GM23338 (cell line): ENCODE measurements at regions not wholly inside any gene's neighbourhood (a gene's known extent, or its start where the extent isn't known, plus 50 kb on each side); places are given as distances from the start of the nearest gene placed in this dataset.
"Not testable (repeated sequence)": the region's sequence is repeated elsewhere in the genome, so short reads cannot be mapped to it uniquely, and the experiment has no call there.

Experiments
- ATAC-seq: fragments of 200-7000 bp; cut with Tn5 transposase; 3 replicates; pipeline ENCODE4 v1.9.1; 2020
- DNase-seq: peaks from one replicate; pipeline ENCODE4 v3.0.0-alpha.2; 2015; ENCODE audit warnings: low spot score
- H2AFZ ChIP-seq: fragments of 200-600 bp; sonication (generic); 2 replicates; pipeline ENCODE4 v1.8.0; 2016; ENCODE audit warnings: antibody characterized with exemption, mild to moderate bottlenecking, moderate library complexity
- H3F3A ChIP-seq: fragments of 200-600 bp; sonication (generic); replicated peaks from 2 replicates; pipeline ENCODE4 v1.8.0; 2017; ENCODE audit warnings: antibody characterized with exemption, mixed run types, low read depth
- H3K27ac ChIP-seq: fragments of 200-600 bp; sonication (generic); 2 replicates; pipeline ENCODE4 v1.6.1; 2016; ENCODE audit warnings: low read depth
- H3K27me3 ChIP-seq: fragments of 200-600 bp; sonication (generic); 2 replicates; pipeline ENCODE4 v1.8.0; 2016; ENCODE audit warnings: mild to moderate bottlenecking, mixed run types, moderate library complexity; ENCODE audit not compliant: insufficient read depth
- H3K36me3 ChIP-seq: fragments of 200-600 bp; sonication (generic); 2 replicates; pipeline ENCODE4 v1.8.0; 2016; ENCODE audit warnings: mild to moderate bottlenecking; ENCODE audit not compliant: insufficient read depth
- H3K4me1 ChIP-seq: fragments of 200-600 bp; sonication (generic); 2 replicates; pipeline ENCODE4 v1.8.0; 2016; ENCODE audit warnings: mild to moderate bottlenecking, moderate library complexity; ENCODE audit not compliant: insufficient read depth
- H3K4me2 ChIP-seq: fragments of 200-600 bp; sonication (generic); 2 replicates; pipeline ENCODE4 v1.7.1; 2017; ENCODE audit warnings: mixed run types
- H3K4me3 ChIP-seq: fragments of 200-600 bp; sonication (generic); 2 replicates; pipeline ENCODE4 v1.6.1; 2016; ENCODE audit warnings: mixed run types
- H3K79me2 ChIP-seq: fragments of 200-600 bp; sonication (generic); replicated peaks from 2 replicates; pipeline ENCODE4 v1.8.0; 2017; ENCODE audit warnings: mild to moderate bottlenecking; ENCODE audit not compliant: insufficient read depth
- H3K9me2 ChIP-seq: fragments of 200-600 bp; sonication (generic); 2 replicates; pipeline ENCODE4 v1.8.0; 2017; ENCODE audit not compliant: insufficient read depth
- H4K20me1 ChIP-seq: fragments of 200-600 bp; sonication (generic); replicated peaks from 2 replicates; pipeline ENCODE4 v1.8.0; 2017; ENCODE audit warnings: mild to moderate bottlenecking; ENCODE audit not compliant: insufficient read depth
- H3K27ac Mint-ChIP-seq: 2 replicates; pipeline ENCODE4 v1.8.0; 2020; ENCODE audit warnings: inconsistent platforms, mild to moderate bottlenecking, moderate library complexity, mixed read lengths
- H3K27me3 Mint-ChIP-seq: 3 replicates; pipeline ENCODE4 v1.8.0; 2022; ENCODE audit warnings: low read depth, mild to moderate bottlenecking, moderate library complexity, mixed read lengths, inconsistent platforms; ENCODE audit not compliant: insufficient read depth, poor library complexity
- H3K36me3 Mint-ChIP-seq: 3 replicates; pipeline ENCODE4 v1.8.0; 2021; ENCODE audit warnings: low read depth, mild to moderate bottlenecking, inconsistent platforms, moderate library complexity, mixed read lengths
- H3K4me1 Mint-ChIP-seq: 3 replicates; pipeline ENCODE4 v1.8.0; 2020; ENCODE audit warnings: mild to moderate bottlenecking, inconsistent platforms, mixed read lengths
- H3K4me3 Mint-ChIP-seq: 3 replicates; pipeline ENCODE4 v1.8.0; 2021; ENCODE audit warnings: moderate library complexity, mild to moderate bottlenecking, inconsistent platforms, mixed read lengths
- H3K9me3 Mint-ChIP-seq: 3 replicates; pipeline ENCODE4 v1.8.0; 2020; ENCODE audit warnings: moderate library complexity, mild to moderate bottlenecking, inconsistent platforms, mixed read lengths
- CREB1 ChIP-seq: fragments of 250-450 bp; sonication (Bioruptor Pico); IDR thresholded peaks from 2 replicates; pipeline ENCODE4 v1.5.0; 2020; ENCODE audit warnings: low read depth, mild to moderate bottlenecking, moderate library complexity
- ETS1 ChIP-seq: IDR thresholded peaks from 2 replicates; pipeline ENCODE4 v1.6.1; 2016; ENCODE audit warnings: antibody characterized with exemption
- EZH2 ChIP-seq: fragments of 200-600 bp; sonication (generic); IDR thresholded peaks from one replicate; pipeline ENCODE4 v1.8.0; 2017; ENCODE audit warnings: antibody characterized with exemption, mild to moderate bottlenecking, low read depth; ENCODE audit not compliant: unreplicated experiment
- EZH2phosphoT487 ChIP-seq: fragments of 200-600 bp; sonication (generic); IDR thresholded peaks from one replicate; pipeline ENCODE4 v1.8.1; 2018; ENCODE audit warnings: antibody characterized with exemption; ENCODE audit not compliant: unreplicated experiment
- JUNB ChIP-seq: IDR thresholded peaks from one replicate; pipeline ENCODE4 v1.6.1; 2016; ENCODE audit warnings: antibody characterized with exemption; ENCODE audit not compliant: unreplicated experiment
- NANOG ChIP-seq: IDR thresholded peaks from 2 replicates; pipeline ENCODE4 v1.6.1; 2016; ENCODE audit warnings: antibody characterized with exemption, borderline replicate concordance
- POLR2AphosphoS5 ChIP-seq: IDR thresholded peaks from 2 replicates; pipeline ENCODE4 v1.6.1; 2016; ENCODE audit warnings: antibody characterized with exemption, low read depth
- ZNF114 ChIP-seq: fragments of 250-450 bp; sonication (Bioruptor Pico); IDR thresholded peaks from 2 replicates; pipeline ENCODE4 v1.5.0; 2020; ENCODE audit warnings: mild to moderate bottlenecking, moderate library complexity
- ZNF331 ChIP-seq: fragments of 250-450 bp; sonication (Bioruptor Pico); IDR thresholded peaks from 2 replicates; pipeline ENCODE4 v1.5.0; 2020; ENCODE audit warnings: low read depth, mild to moderate bottlenecking, moderate library complexity
- TF ChIP-seq, protein P1 (sequence below), 2 experiments: fragments of 200-600 bp in 1 of 2; sonication (generic) in 1 of 2; conservative IDR thresholded peaks; 2 replicates each; pipeline versions ENCODE4 v1.5.1 to v1.6.1; 2016 to 2017; ENCODE audit warnings: antibody characterized with exemption in 2 of 2, low read depth in 2 of 2, mild to moderate bottlenecking in 2 of 2, moderate library complexity in 1 of 2

- TF ChIP-seq JUNB (no peak), CREB1 (CRISPR knock-in tag) (no peak), NANOG (no peak), EZH2phosphoT487 (no peak), POLR2AphosphoS5 (no peak), EZH2 (no peak), ZNF331 (CRISPR knock-in tag) (no peak), ETS1 (no peak)
- TF ChIP-seq, protein P1, sequence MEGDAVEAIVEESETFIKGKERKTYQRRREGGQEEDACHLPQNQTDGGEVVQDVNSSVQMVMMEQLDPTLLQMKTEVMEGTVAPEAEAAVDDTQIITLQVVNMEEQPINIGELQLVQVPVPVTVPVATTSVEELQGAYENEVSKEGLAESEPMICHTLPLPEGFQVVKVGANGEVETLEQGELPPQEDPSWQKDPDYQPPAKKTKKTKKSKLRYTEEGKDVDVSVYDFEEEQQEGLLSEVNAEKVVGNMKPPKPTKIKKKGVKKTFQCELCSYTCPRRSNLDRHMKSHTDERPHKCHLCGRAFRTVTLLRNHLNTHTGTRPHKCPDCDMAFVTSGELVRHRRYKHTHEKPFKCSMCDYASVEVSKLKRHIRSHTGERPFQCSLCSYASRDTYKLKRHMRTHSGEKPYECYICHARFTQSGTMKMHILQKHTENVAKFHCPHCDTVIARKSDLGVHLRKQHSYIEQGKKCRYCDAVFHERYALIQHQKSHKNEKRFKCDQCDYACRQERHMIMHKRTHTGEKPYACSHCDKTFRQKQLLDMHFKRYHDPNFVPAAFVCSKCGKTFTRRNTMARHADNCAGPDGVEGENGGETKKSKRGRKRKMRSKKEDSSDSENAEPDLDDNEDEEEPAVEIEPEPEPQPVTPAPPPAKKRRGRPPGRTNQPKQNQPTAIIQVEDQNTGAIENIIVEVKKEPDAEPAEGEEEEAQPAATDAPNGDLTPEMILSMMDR (conservative IDR thresholded peaks at IDR 0.05; ENCODE audit: low read depth in 2 of 2), result no peak
Measured at GRCh38 chr3:153247331-153248330, 85.6 kb downstream of the RAP2B start (continued).

DNA sequence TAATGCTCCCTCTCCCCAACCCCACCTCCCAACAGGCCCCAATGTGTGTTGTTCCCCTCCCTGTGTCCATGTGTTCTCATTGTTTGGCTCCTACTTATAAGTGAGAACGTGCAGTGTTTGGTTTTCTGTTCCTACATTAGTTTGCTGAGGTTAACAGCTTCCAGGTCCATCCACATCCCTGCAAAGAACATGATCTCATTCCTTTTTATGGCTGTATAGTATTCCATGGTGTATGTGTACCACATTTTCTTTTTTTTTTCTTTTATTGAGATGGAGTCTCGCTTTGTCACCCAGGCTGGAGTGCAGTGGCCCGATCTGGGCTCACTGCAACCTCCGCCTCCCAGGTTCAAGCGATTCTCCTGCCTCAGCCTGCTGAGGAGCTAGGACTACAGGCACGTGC is 86.8 kb downstream of the RAP2B start:
- H2AFZ ChIP-seq, H3K27ac Mint-ChIP-seq, H3K79me2 ChIP-seq, H3K36me3 ChIP-seq, H3F3A ChIP-seq, H3K9me2 ChIP-seq, ATAC-seq, H3K4me3 Mint-ChIP-seq, H3K4me1 ChIP-seq, H3K4me3 ChIP-seq, H3K27ac ChIP-seq, H3K36me3 Mint-ChIP-seq, DNase-seq, H3K27me3 Mint-ChIP-seq, H3K9me3 Mint-ChIP-seq, H3K27me3 ChIP-seq, H4K20me1 ChIP-seq, H3K4me1 Mint-ChIP-seq, H3K4me2 ChIP-seq: not testable (repeated sequence)

GRCh38 chr3:153249906-153250305 is 87.9 kb downstream of the RAP2B start:
- Histone ChIP-seq H3K27ac (no peak overlapping the region), H3K36me3 (no peaks in the 10 kb centered on the region), H2AFZ (no peak overlapping the region), H3K27me3 (no peaks in the 10 kb centered on the region), H4K20me1 (no peaks in the 10 kb centered on the region), H3K4me3 (no peak overlapping the region), H3K4me1 (peaks cover 5% of the 10 kb centered on the region; the same call in 1 of the 2 replicates), H3K4me2 (no peak overlapping the region), H3K9me2 (no peaks in the 10 kb centered on the region), H3K79me2 (no peaks in the 10 kb centered on the region), H3F3A (no peaks in the 10 kb centered on the region)
- Mint-ChIP-seq H3K4me1 (peaks cover 6% of the 10 kb centered on the region; the same call in 2 of the 3 replicates), H3K9me3 (no peaks in the 10 kb centered on the region), H3K27ac (no peak overlapping the region), H3K27me3 (no peaks in the 10 kb centered on the region), H3K4me3 (no peak overlapping the region), H3K36me3 (no peaks in the 10 kb centered on the region; the same call in 2 of the 3 replicates)
- ATAC-seq (no peak), DNase-seq (no peak)
- TF ChIP-seq ZNF114 (CRISPR knock-in tag) (no peak), JUNB (no peak), ETS1 (no peak), NANOG (no peak)
